Hepatic stellate cell (primary cell): ENCODE measurements at regions not wholly inside any gene's neighbourhood (a gene's known extent, or its start where the extent isn't known, plus 50 kb on each side); places are given as distances from the start of the nearest gene placed in this dataset.
"Not testable (repeated sequence)": the region's sequence is repeated elsewhere in the genome, so short reads cannot be mapped to it uniquely, and the experiment has no call there.

Source experiments
- DNase-seq: peaks from one replicate; pipeline ENCODE4 v3.0.0; 2011; ENCODE audit warnings: low spot score

GRCh38 chr17:74118504-74118903, 85.0 kb upstream of the RPL38 start:
- DNase-seq = no peak

- no peak for DNase-seq
Observed at GRCh38 chr17:74119049-74119580, 84.4 kb upstream of the RPL38 start.

- no peak for DNase-seq
Observed at GRCh38 chr17:74119965-74120364, 83.5 kb upstream of the RPL38 start.

- DNase-seq = no peak
Observed at GRCh38 chr17:74123350-74123749, 80.1 kb upstream of the RPL38 start.

- DNase-seq = no peak
Observed at GRCh38 chr17:74123866-74124444, 79.5 kb upstream of the RPL38 start.

GRCh38 chr17:74125156-74125555, 78.3 kb upstream of the RPL38 start:
- DNase-seq = no peak

- DNase-seq = no peak
Observed at GRCh38 chr17:74126179-74126900, 77.1 kb upstream of the RPL38 start.

GRCh38 chr17:74126959-74127358, 76.5 kb upstream of the RPL38 start:
- DNase-seq = no peak

GRCh38 chr17:74128456-74129211, 74.8 kb upstream of the RPL38 start:
- DNase-seq = no peak

GRCh38 chr17:74129800-74130199, 73.7 kb upstream of the RPL38 start:
- not testable (repeated sequence) for DNase-seq

GRCh38 chr17:74130276-74130675, 73.2 kb upstream of the RPL38 start:
- DNase-seq = no peak

GRCh38 chr17:74130841-74131240, 72.6 kb upstream of the RPL38 start:
- DNase-seq = no peak

GRCh38 chr17:74132354-74132753, 71.1 kb upstream of the RPL38 start:
- no peak for DNase-seq

GRCh38 chr17:74133740-74134139, 69.7 kb upstream of the RPL38 start:
- no peak for DNase-seq

GRCh38 chr17:74134234-74134633, 69.2 kb upstream of the RPL38 start:
- not testable (repeated sequence) for DNase-seq

GRCh38 chr17:74134991-74135390, 68.5 kb upstream of the RPL38 start:
- DNase-seq = no peak

GRCh38 chr17:74135391-74136167, 67.9 kb upstream of the RPL38 start:
- DNase-seq = no peak

GRCh38 chr17:74137416-74137815, 66.1 kb upstream of the RPL38 start:
- no peak for DNase-seq

- DNase-seq = no peak
Observed at GRCh38 chr17:74139120-74139519, 64.4 kb upstream of the RPL38 start.

- no peak for DNase-seq
Observed at GRCh38 chr17:74140282-74140681, 63.2 kb upstream of the RPL38 start.

- no peak for DNase-seq
Observed at GRCh38 chr17:74141612-74142011, 61.9 kb upstream of the RPL38 start.

- DNase-seq = not testable (repeated sequence)
Observed at GRCh38 chr17:74143318-74143717, 60.2 kb upstream of the RPL38 start.
